Calu3 (cell line): ENCODE measurements at regions not wholly inside any gene's neighbourhood (a gene's known extent, or its start where the extent isn't known, plus 50 kb on each side); places are given as distances from the start of the nearest gene placed in this dataset.

Source experiments
- BruUV-seq: library from RNA; stranded (reverse); fragments of 400-500 nt; replicated peaks from 2 replicates; lab custom pipeline; 2021; lab: Mats Ljungman, UMichigan
- CTCF ChIA-PET: fragments of 300-600 bp; sonication (Branson Sonifier 250); formaldehyde crosslinking; loops from one replicate; lab custom pipeline; 2022; ENCODE audit warnings: antibody characterized with exemption; lab: Charles Lee
- DNase-seq: peaks from one replicate; pipeline ENCODE4 v3.0.0; 2022
- H3K27ac Mint-ChIP-seq: one replicate; pipeline ENCODE4 v1.8.0; 2022; ENCODE audit warnings: mixed read lengths; ENCODE audit not compliant: unreplicated experiment
- H3K27me3 Mint-ChIP-seq: one replicate; pipeline ENCODE4 v1.8.0; 2022; ENCODE audit warnings: mixed read lengths; ENCODE audit not compliant: unreplicated experiment
- H3K36me3 Mint-ChIP-seq: one replicate; pipeline ENCODE4 v1.8.0; 2022; ENCODE audit warnings: mild to moderate bottlenecking, moderate library complexity, mixed read lengths; ENCODE audit not compliant: insufficient read depth, unreplicated experiment
- H3K4me1 Mint-ChIP-seq: one replicate; pipeline ENCODE4 v1.8.0; 2022; ENCODE audit warnings: mild to moderate bottlenecking, low read depth, mixed read lengths; ENCODE audit not compliant: unreplicated experiment
- H3K4me3 Mint-ChIP-seq: one replicate; pipeline ENCODE4 v1.8.0; 2022; ENCODE audit warnings: mild to moderate bottlenecking, low read depth, moderate library complexity, mixed read lengths; ENCODE audit not compliant: unreplicated experiment
- H3K9me3 Mint-ChIP-seq: one replicate; pipeline ENCODE4 v1.8.0; 2022; ENCODE audit warnings: low read depth, mixed read lengths; ENCODE audit not compliant: unreplicated experiment
- CTCF ChIP-seq: fragments of 200-600 bp; IDR thresholded peaks from one replicate; pipeline ENCODE4 v1.8.0; 2022; ENCODE audit warnings: antibody characterized with exemption; ENCODE audit not compliant: unreplicated experiment
- intact Hi-C: fragments of 100-400 bp; cut with micrococcal nuclease; formaldehyde crosslinking; loops from one replicate; pipeline ENCODE4 v1.10.0; 2022; ENCODE audit not compliant: unreplicated experiment

DNA sequence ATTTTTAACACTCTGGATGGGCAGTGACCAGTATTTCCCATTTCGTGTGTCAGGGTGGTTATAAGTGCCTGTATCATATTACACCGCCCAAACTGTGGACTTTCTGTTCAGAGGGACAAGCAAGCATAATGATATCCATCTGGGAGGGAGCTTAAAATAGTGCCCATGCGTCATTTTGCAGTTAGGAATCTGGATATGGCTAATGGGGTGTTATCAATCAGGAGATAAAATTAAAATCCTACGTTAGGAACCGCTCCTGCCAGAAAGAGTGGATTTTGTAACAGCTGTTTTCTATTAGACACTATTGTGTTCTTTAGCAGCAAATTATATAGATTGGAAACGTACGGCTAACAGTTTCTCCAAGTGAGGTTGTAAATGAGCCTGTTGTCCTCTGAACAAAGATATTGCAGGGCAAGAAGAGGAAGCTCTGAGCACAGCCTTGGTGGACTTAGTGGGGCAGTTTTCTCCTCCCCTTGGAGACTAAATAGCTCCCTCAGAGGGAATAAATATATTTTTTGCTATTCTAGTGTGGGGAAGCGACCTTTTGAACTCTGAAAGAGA lies 160.4 kb downstream of the SPATA31D1 start:
- peaks cover 9% of the 10 kb centered on the region for H3K4me1 Mint-ChIP-seq
- intact Hi-C loops: loop anchor here (5.0 kb wide), 1 partner anchor 427 kb away; no protein-coding TSS in a partner anchor
- no peaks in the 10 kb centered on the region for H3K36me3 Mint-ChIP-seq
- no peak for TF ChIP-seq CTCF
- BruUV-seq: no TSS peak
- CTCF ChIA-PET: no interaction called here
- H3K27ac Mint-ChIP-seq: no peak overlapping the region
- H3K27me3 Mint-ChIP-seq: no peaks in the 10 kb centered on the region
- DNase-seq: no peak
- no peak overlapping the region for H3K4me3 Mint-ChIP-seq
- H3K9me3 Mint-ChIP-seq: no peaks in the 10 kb centered on the region

GRCh38 chr9:82149501-82149946 lies 161.0 kb downstream of the SPATA31D1 start:
- Mint-ChIP-seq H3K4me1 (peaks cover 9% of the 10 kb centered on the region), H3K27me3 (no peaks in the 10 kb centered on the region), H3K36me3 (no peaks in the 10 kb centered on the region), H3K4me3 (no peak overlapping the region), H3K27ac (no peak overlapping the region), H3K9me3 (no peaks in the 10 kb centered on the region)
- CTCF ChIA-PET: no interaction called here
- no peak for TF ChIP-seq CTCF
- BruUV-seq: no TSS peak
- intact Hi-C loops: loop anchor here (5.0 kb wide), 1 partner anchor 427 kb away; no protein-coding TSS in a partner anchor
- DNase-seq: no peak

GRCh38 chr9:82152181-82152580 lies 163.6 kb downstream of the SPATA31D1 start:
- TF ChIP-seq CTCF: no peak
- CTCF ChIA-PET: no interaction called here
- intact Hi-C loops: no loop called here
- DNase-seq: no peak
- Mint-ChIP-seq H3K4me1 (peaks cover 9% of the 10 kb centered on the region), H3K9me3 (no peaks in the 10 kb centered on the region), H3K4me3 (no peak overlapping the region), H3K27ac (no peak overlapping the region), H3K27me3 (no peaks in the 10 kb centered on the region), H3K36me3 (no peaks in the 10 kb centered on the region)
- BruUV-seq: no TSS peak

GRCh38 chr9:82153032-82153431 lies 164.5 kb downstream of the SPATA31D1 start:
- Mint-ChIP-seq H3K9me3 (no peaks in the 10 kb centered on the region), H3K4me3 (no peak overlapping the region), H3K36me3 (no peaks in the 10 kb centered on the region), H3K27ac (no peak overlapping the region), H3K4me1 (peaks cover 9% of the 10 kb centered on the region), H3K27me3 (no peaks in the 10 kb centered on the region)
- no TSS peak for BruUV-seq
- CTCF ChIA-PET: interaction anchor here (0.6 kb wide), 1 partner anchor 403 kb away, joined by 3 read pairs; no protein-coding TSS in a partner anchor
- no peak for DNase-seq
- intact Hi-C loops: no loop called here
- TF ChIP-seq CTCF: no peak
